ENCODE measurements at regions not wholly inside any gene's neighbourhood (a gene's known extent, or its start where the extent isn't known, plus 50 kb on each side); places are given as distances from the start of the nearest gene placed in this dataset.
"Not testable (repeated sequence)": the region's sequence is repeated elsewhere in the genome, so short reads cannot be mapped to it uniquely, and the experiment has no call there.

DNA sequence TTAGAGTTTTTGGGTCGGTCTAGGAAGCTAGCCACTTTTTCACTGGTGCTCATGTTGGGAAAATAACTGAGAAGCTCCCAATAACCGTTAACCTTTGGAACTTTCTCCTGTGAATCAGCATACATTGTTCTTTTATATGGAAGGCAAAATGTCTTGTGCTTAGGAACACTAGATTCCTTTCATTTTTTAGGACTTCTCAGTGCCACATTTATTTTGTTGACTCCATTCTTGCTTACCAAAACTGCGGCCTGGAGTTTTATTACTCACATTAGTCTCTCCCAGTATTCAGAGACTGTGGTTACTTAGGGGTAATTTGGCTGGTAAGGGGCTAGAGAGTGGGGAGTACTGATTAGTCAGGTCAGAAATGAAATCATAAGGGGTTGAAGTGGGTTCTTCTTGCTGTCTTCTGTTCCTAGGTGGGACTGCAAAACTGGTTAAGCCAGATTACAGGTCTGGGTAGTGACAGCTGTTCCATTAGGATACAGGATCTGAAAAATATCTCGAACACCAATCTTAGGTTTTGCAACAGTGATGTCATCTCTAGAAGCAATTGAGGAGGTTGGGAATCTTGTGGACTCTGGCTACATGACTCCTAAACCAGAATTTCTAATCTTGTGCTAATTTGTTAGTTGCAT, 631.4 kb upstream of the LUZP2 start:
- Histone ChIP-seq H3K4me1 (ENCODE audit: low read depth) (no peaks in the 10 kb centered on the region), H3K9me3 (ENCODE audit: low read depth) (no peaks in the 10 kb centered on the region), H3K27me3 (no peaks in the 10 kb centered on the region), H3K36me3 (no peaks in the 10 kb centered on the region), H3K4me3 (no peak overlapping the region), H3K27ac (no peak overlapping the region)
- TF ChIP-seq, protein P1, sequence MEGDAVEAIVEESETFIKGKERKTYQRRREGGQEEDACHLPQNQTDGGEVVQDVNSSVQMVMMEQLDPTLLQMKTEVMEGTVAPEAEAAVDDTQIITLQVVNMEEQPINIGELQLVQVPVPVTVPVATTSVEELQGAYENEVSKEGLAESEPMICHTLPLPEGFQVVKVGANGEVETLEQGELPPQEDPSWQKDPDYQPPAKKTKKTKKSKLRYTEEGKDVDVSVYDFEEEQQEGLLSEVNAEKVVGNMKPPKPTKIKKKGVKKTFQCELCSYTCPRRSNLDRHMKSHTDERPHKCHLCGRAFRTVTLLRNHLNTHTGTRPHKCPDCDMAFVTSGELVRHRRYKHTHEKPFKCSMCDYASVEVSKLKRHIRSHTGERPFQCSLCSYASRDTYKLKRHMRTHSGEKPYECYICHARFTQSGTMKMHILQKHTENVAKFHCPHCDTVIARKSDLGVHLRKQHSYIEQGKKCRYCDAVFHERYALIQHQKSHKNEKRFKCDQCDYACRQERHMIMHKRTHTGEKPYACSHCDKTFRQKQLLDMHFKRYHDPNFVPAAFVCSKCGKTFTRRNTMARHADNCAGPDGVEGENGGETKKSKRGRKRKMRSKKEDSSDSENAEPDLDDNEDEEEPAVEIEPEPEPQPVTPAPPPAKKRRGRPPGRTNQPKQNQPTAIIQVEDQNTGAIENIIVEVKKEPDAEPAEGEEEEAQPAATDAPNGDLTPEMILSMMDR (IDR thresholded peaks at IDR 0.05; ENCODE audit: low read depth, low read length), result no peak
- DNase-seq (ENCODE audit: low read depth in 1 of 2, low spot score in 1 of 2), result no peak

GRCh38 chr11:23866641-23867040, 630.2 kb upstream of the LUZP2 start:
- Histone ChIP-seq H3K36me3 (no peaks in the 10 kb centered on the region), H3K27ac (no peak overlapping the region), H3K9me3 (ENCODE audit: low read depth) (no peaks in the 10 kb centered on the region), H3K4me1 (ENCODE audit: low read depth) (no peaks in the 10 kb centered on the region), H3K27me3 (no peaks in the 10 kb centered on the region), H3K4me3 (no peak overlapping the region)
- DNase-seq (ENCODE audit: low read depth in 1 of 2, low spot score in 1 of 2), result no peak
- TF ChIP-seq, protein P1 (IDR thresholded peaks at IDR 0.05; ENCODE audit: low read depth, low read length), result no peak

GRCh38 chr11:23869671-23870070, 627.2 kb upstream of the LUZP2 start:
- H3K36me3 ChIP-seq, result no peaks in the 10 kb centered on the region

DNA sequence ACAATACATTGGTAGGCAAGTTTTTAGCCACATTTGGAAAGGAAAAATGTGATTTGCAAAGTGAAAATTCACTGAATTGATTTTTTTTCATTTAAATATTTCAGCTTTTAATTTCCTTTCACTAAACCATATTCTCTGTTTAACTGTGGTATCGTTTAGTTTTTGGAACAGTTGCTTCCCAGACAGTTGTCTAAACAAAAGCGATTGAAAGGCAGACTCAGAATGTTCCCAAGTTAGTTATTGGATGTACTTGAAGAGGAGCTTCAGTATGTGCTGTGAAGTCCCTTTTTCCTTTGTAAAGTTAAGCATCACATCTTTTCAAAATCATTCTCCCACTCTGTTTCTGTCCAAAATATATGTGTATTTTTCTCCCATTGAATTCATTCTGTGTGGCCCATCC, 623.4 kb upstream of the LUZP2 start:
- TF ChIP-seq, protein P1 (IDR thresholded peaks at IDR 0.05; ENCODE audit: low read depth, low read length), result no peak
- Histone ChIP-seq H3K36me3 (no peaks in the 10 kb centered on the region), H3K27ac (no peak overlapping the region), H3K4me1 (ENCODE audit: low read depth) (no peaks in the 10 kb centered on the region), H3K9me3 (ENCODE audit: low read depth) (no peaks in the 10 kb centered on the region), H3K4me3 (no peak overlapping the region), H3K27me3 (no peaks in the 10 kb centered on the region)
- DNase-seq (ENCODE audit: low read depth in 1 of 2, low spot score in 1 of 2), result no peak

More at GRCh38 chr11:23869671-23870070, 627.2 kb upstream of the LUZP2 start:
- no peak for DNase-seq (ENCODE audit: low read depth in 1 of 2, low spot score in 1 of 2)
- H3K4me1 ChIP-seq (ENCODE audit: low read depth), result no peaks in the 10 kb centered on the region
- H3K9me3 ChIP-seq (ENCODE audit: low read depth), result no peaks in the 10 kb centered on the region
- H3K27me3 ChIP-seq, result no peaks in the 10 kb centered on the region
- TF ChIP-seq, protein P1 (IDR thresholded peaks at IDR 0.05; ENCODE audit: low read depth, low read length), result no peak
- H3K27ac ChIP-seq, result no peak overlapping the region
- H3K4me3 ChIP-seq, result no peak overlapping the region

GRCh38 chr11:23875176-23875850, 621.5 kb upstream of the LUZP2 start:
- Histone ChIP-seq H3K4me3 (no peak overlapping the region), H3K4me1 (ENCODE audit: low read depth) (no peaks in the 10 kb centered on the region), H3K27ac (no peak overlapping the region), H3K27me3 (no peaks in the 10 kb centered on the region), H3K9me3 (ENCODE audit: low read depth) (no peaks in the 10 kb centered on the region), H3K36me3 (no peaks in the 10 kb centered on the region)
- DNase-seq (ENCODE audit: low read depth in 1 of 2, low spot score in 1 of 2), result peak in 1 of 2 donors; percentile 25
- TF ChIP-seq, protein P1 (IDR thresholded peaks at IDR 0.05; ENCODE audit: low read depth, low read length), result no peak

DNA sequence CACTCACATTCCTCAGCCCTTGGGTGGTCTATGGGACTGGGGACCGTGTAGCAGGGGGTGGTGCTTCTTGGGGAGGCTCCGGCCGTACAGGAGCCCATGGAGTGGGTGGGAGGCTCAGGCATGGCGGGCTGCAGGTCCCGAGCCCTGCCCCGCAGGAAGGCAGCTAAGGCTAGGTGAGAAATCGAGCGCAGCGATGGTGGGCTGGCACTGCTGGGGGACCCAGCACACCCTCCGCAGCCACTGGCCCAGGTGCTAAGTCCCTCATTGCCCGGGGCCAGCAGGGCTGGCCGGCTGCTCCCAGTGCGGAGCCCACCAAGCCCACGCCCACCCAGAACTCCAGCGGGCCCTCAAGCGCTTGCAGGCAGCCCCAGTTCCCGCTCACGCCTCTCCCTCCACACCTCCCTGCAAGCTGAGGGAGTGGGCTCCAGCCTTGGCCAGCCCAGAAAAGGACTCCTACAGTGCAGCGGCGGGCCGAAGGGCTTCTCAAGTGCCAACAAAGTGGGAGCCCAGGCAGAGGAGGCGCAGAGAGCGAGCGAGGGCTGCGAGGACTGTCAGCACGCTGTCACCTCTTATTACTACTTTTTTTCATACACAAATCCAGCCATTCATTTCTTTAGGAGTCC, 613.3 kb upstream of the LUZP2 start:
- not testable (repeated sequence) for H3K27me3 ChIP-seq; H3K4me1 ChIP-seq (ENCODE audit: low read depth); H3K9me3 ChIP-seq (ENCODE audit: low read depth); H3K27ac ChIP-seq; H3K4me3 ChIP-seq; H3K36me3 ChIP-seq; DNase-seq (ENCODE audit: low read depth in 1 of 2, low spot score in 1 of 2)

Measured in cardiac muscle cell (in vitro differentiated cells and primary cell).